Omental fat pad (tissue), 3 donors: ENCODE measurements at regions not wholly inside any gene's neighbourhood (a gene's known extent, or its start where the extent isn't known, plus 50 kb on each side); places are given as distances from the start of the nearest gene placed in this dataset.

ENCODE experiments used
- ATAC-seq: fragments of 150-250 bp; one replicate; pipeline ENCODE4 v1.9.1; 2016; ENCODE audit warnings: mild to moderate bottlenecking, moderate library complexity; ENCODE audit not compliant: low FRiP score
- DNase-seq: peaks from one replicate; pipeline ENCODE4 v3.0.0-alpha.2; 2019; ENCODE audit warnings: low spot score
- TF ChIP-seq, protein P1 (sequence below), 3 donors: fragments of 450-650 bp; IDR thresholded peaks; one replicate each; pipeline ENCODE4 v1.5.1; 2016 to 2017; ENCODE audit warnings: antibody characterized with exemption in 3 of 3, mild to moderate bottlenecking in 3 of 3, moderate library complexity in 2 of 3

DNA sequence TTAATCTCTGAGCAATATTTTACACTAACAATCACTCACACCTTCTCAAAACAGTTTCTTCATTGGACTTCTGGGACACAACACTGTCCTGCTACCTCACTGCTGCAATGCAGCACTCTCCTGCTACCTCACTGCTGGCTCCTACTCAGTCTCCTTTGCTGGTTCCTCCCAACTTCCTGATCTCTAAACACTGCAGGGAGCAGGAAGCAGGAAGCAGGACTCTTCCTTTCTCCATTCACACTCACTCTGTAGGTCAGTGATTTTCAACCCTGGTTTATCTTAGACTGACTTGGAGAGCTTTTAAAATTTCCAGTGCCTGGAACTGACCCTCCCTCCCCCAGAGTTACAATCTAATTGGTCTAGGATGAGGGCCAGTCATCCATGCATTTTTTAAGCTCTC is 243.4 kb upstream of the RBBP8 start:
- TF ChIP-seq, protein P1, sequence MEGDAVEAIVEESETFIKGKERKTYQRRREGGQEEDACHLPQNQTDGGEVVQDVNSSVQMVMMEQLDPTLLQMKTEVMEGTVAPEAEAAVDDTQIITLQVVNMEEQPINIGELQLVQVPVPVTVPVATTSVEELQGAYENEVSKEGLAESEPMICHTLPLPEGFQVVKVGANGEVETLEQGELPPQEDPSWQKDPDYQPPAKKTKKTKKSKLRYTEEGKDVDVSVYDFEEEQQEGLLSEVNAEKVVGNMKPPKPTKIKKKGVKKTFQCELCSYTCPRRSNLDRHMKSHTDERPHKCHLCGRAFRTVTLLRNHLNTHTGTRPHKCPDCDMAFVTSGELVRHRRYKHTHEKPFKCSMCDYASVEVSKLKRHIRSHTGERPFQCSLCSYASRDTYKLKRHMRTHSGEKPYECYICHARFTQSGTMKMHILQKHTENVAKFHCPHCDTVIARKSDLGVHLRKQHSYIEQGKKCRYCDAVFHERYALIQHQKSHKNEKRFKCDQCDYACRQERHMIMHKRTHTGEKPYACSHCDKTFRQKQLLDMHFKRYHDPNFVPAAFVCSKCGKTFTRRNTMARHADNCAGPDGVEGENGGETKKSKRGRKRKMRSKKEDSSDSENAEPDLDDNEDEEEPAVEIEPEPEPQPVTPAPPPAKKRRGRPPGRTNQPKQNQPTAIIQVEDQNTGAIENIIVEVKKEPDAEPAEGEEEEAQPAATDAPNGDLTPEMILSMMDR (IDR thresholded peaks at IDR 0.05): no peak
- DNase-seq: no peak
- ATAC-seq: no peak

DNA sequence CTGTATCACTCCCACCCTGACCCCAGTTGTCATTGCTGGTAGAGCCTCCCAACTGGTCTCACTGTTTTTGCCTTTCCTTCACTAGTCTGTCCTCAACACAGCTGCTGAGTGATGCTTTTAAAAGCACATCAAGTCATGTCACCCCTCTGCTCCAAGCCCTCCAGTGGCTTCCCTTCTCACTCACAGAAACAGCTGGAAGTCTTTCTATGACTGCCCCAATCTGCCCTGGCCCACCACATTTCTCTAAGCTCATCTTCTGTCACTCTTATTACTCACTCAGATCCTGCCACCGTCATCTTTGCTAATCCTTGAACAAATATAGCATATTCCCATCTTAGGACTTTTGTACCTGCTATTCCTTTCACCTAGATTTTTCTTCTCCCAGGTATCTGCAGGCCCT is 242.6 kb upstream of the RBBP8 start:
- TF ChIP-seq, protein P1 (IDR thresholded peaks at IDR 0.05): no peak
- ATAC-seq (no peak), DNase-seq (no peak)

DNA sequence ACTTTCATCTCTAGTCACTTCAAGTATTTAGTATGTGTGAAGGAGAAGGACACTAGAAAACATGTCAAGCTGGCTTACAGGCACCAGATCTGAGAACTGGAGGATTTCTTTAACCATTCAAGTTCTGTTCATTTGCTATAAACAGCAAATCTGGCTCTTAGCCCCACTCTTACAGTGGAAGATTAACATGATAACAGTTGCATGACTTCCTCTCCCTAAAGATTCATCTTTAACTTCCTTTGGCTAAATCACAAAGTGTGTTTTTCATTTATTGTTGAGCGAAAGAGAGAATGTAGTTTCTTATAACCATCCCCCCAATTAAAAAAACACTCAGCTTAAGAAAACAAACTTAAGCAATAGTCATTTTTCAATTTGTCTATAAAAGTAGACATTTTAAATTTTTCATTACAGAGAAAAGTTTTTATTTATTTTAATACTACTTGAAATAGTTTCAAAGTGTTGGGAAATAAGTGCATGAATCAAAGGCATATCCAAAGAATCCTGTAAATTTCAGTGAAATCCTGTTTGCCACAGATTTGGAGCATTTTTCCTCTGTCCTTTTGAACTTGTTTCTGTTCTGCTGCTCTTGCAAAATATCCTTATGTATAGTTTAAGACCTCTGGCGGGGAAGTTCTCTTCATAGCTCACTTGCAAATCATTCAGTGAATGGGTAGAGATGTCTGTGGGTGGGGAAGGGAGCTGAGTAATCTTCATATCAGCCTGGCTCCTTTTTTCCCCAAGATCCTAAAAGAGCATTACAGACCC is 241.0 kb upstream of the RBBP8 start:
- peak; percentile 78 for ATAC-seq
- TF ChIP-seq, protein P1 (IDR thresholded peaks at IDR 0.05): no peak
- DNase-seq: no peak

DNA sequence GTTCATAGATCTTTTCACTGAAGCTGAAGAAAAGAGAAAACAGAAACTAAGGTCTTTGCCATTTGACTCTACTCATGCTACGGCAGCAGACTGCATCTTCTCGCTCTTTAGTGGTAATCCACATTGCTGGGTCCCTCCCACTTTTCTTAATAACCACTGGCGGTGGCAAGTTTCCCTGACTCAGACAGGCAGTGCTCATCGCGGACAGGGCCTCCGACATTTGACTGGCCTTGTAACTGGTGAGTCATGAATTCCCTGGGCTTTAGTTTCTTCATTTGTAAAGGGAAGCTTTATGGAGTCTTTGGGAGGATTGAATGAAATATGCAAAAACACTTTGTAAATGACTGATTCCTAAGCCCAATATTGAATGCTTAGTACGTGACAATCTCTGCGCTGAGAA is 238.2 kb upstream of the RBBP8 start:
- ATAC-seq (peak; percentile 91), DNase-seq (no peak)
- TF ChIP-seq, protein P1 (IDR thresholded peaks at IDR 0.05): no peak

DNA sequence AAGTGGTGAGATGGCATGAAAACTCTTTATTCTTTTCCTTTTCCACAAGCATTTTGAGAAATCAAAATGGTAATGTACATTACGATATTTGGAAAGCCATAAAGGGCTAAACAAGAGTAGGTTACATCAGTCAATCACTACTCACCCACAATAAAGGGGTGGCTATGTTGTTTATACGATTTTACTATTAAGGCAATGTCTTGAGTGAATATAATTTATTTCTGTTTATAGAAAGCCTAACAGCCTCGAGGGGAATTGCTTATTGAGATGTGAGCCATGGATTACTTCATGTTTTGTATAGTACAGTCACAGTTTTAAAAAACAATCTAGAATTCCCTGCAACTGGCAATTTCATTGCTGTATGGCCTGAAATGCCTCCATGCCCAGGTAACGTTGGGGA is 237.5 kb upstream of the RBBP8 start:
- ATAC-seq: no peak
- no peak for DNase-seq
- TF ChIP-seq, protein P1 (IDR thresholded peaks at IDR 0.05): no peak

DNA sequence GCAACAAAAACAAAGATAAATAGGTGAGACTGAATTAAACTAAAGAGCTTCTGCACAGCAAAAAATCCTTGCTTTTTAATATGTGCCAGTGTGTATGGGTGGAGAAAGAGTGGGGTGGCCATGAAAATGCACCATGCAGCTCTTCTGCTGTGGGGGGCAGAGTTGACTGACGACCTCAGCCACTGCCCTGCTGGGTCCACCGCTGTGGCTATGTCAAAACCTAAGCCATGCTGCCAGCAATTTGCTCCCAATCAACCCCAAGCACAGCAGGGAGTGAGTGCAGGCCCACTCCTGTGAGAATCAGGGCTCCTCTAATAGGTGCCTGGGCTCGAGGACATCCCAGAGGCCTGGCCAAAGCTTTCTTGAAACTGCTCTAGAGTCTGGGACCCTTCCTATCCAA is 235.6 kb upstream of the RBBP8 start:
- TF ChIP-seq, protein P1 (IDR thresholded peaks at IDR 0.05): no peak
- no peak for DNase-seq
- ATAC-seq: no peak

DNA sequence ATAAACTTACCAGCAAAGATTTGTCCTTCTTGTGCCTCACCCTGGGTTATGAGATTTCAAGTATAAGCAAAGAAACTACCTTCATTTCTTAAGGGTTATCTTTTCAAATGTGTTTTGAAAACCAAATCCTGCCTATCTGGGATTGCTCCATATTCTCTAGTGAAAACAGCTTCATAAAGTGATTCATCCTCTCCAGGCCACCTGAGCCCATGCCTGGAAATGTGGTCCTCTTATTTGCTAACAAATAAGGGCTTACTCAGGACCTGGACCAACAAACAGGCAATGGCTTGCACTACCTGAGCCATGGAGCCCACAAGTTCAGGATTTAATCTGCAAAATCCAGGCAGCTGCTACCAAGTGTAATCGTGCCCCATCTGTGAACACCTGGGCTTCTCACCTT is 234.4 kb upstream of the RBBP8 start:
- DNase-seq: no peak
- TF ChIP-seq, protein P1 (IDR thresholded peaks at IDR 0.05): no peak
- ATAC-seq: no peak
